T1000 (cell line): ENCODE measurements at regions not wholly inside any gene's neighbourhood (a gene's known extent, or its start where the extent isn't known, plus 50 kb on each side); places are given as distances from the start of the nearest gene placed in this dataset.
A peak's percentile ranks its signal among the peaks of the same experiment; 100 is the strongest.

Experiments used
- DNase-seq: peaks from one replicate; lab custom pipeline; 2025; ENCODE audit warnings: mixed read lengths; lab: John Stamatoyannopoulos, UW

DNA sequence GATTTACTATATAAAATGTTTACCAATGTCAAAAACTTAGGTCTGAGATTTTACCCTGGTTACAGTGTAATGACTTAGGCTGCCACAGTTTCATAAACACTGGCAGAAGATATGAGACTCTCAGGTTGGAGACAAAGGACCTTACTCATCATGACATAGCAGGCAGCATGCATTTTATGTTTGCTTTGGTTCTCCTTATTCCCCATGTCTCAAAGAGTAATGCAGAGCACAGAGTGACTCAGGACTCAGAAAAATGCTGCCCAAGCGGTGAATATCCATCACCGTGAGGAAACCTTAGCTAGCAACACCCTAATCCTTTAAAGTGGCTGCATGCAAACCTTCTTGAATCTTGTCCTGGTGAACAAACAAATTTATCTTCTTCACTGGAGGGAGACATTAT is 112.1 kb upstream of the EYS start:
- DNase-seq: peak; percentile 21

DNA sequence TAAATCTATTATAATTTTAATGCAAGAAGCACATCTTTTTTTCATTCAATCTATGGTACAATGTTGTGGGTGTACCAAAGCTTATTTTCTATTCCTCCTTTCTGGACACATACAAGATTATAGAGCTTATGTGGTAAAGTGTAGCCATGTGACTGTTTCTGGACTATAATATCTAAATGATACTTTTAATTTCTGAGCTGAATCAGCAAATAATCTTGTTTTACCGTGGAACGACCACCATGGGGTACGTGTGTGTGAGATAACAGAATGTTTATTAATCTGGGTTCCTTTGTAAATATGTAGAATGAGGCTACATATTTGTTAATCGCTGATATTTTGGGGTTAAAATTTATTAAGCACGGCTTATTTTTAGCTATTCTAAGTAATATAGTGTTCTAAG is 111.5 kb upstream of the EYS start:
- DNase-seq: no peak

DNA sequence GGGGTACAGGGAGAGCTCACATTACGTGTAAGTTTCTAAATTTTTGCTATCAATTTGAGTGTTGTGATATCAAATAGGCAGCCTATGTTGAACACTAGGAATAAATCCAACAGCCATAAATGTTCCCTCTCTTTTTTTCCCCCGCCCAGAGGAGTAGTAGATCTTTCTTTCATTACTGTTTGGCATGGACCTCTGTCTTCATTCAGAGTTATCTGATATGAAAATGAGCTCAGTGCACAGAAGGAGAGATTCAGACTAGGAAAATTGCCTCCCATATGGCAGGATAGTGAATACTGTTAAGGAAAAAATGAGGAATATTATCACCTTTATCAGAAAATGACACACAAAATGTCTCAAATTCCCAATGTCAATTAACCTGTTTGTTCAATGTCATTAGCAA is 110.0 kb upstream of the EYS start:
- no peak for DNase-seq

DNA sequence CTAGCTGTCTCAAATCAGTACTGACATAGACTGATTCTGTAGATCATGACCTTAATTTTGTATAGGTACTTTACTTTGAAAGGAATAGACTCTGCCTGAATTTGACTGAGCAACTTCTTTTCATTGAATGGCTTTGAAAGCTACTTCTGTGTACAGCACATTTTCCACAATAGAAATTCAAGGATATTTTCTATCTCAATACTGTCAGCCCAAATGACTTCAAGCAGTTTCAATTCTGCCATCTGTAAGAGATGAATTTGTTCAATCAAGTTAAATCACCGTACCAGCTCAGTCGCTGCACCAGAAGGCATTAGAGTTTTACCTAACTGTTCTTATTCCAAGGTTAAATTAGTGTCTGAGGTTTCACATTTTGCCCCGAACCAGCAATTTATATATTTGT is 107.0 kb upstream of the EYS start:
- no peak for DNase-seq

DNA sequence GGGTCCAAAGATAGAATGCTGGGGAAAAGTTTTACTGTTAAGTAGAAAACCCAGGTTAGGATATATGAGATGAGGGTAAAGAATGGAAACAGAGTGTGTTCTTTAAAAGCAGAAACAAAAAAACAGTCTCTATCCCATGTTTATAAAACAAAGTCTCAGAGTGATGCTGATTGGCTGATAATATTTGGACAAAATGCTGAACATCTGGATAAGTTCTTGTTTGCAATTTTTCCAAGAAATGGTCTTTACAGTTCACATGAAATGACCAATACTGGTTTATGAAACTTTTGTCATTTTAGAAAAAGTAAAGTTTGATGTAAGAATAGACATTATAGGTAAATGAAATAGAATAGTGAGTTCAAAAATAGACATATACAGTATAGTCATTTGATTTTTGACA is 96.2 kb upstream of the EYS start:
- DNase-seq: no peak

DNA sequence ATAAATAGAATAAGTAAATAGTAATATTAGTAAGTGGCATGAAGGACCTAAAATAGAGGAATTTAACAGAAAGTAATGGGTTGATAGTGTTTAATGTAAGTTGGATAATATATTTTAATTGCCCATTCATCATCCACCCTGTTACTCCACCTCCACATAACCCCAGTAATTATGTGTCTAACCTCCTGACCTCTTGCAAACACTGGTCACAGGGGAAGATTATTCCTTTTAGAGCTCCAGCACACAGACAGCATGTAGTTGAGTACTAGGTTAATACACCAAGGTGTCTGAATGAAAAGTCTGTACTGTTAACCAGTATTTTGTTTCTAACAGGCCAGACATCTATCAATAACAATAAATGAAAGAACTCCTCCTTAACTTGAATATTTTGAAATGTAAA is 92.4 kb upstream of the EYS start:
- no peak for DNase-seq

DNA sequence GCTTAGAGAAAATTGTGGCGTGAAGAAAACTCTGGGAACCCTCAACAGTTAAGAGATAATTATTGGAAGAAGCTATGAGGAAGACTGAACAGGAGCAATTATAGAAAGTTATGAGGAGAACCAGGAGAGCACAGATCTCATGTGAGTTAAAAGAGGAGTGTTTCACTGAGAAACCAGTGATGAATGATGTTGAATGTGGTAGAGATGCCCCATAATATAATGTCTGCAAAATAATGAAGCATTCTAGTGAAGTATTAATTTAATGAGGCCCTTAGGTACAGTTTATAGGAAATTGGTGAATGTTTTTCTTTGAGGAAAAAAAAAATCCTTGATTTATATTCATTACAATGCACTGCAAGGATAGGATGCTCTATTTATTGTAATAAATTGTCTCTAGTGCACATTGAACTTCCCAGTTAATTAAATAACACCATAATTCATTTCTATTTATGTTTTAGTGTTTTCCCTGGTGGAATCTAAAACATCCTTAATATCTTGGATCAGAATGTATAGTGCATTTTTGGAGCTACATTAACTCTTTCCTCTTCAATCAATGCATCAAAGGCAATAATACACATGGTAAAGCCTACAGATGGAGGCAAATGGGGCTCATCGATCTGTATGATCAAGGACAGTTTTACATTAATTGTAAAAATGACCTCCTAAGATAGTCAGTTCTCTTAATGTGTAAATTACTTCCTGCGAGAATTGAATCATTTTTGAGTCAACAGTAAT is 91.4 kb upstream of the EYS start:
- no peak for DNase-seq

DNA sequence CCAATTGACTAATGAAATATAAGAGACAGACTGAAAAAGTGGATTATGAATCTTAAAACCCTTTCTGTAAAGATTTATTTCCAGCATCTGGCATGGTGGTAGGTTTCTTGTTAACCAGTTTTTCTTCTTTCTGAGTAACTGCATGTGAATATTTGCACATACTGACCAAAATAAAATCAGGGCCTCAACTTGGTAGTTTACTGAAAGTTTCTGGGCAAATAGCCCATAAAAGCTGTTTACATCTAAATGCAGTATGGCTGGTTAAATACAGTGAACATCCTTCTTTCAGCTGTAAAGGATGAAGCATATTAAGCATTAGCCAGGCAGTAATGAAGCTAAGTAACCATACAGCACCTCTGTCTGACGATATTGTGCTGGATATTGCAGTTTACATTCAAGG is 83.6 kb upstream of the EYS start:
- no peak for DNase-seq

DNA sequence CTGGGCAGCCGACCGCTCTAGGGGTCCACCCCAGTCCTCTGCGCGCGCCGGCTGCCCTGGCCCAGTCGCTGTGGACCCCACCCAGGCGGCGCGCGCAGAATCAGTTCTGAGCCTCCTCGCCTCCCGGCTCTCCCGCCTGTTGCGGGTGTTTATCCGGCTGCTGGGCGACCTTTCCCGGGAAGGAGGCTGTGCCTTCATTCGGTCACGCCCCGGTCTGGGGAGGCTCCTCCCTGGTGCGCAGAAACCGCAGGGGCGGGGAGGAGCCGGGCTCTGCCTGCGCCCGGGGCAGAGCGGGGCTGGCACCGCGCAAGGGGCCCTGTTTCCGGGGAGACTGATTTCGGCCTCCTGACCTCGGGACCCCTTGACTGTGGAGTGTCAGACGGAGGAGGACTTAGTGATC is 80.8 kb upstream of the EYS start:
- DNase-seq: no peak

DNA sequence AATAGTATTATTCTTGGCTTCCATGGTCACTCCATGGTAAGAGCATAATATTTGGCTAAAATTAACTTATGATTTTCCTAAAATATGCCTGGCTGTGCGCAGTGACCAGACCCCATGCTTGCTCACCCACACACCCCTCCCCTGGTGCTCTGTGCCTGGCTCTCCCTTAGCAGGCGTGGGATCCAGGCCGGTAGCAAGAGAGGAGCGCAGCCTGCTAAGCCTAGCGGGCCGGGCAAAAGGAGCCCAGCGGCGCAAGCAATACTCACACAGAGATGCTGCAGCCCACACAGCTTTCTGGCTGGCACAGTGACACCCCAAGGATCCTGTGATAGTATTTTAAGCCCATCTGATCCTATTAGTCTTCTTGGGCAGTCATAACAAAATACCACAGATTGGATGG is 79.8 kb upstream of the EYS start:
- DNase-seq: no peak

DNA sequence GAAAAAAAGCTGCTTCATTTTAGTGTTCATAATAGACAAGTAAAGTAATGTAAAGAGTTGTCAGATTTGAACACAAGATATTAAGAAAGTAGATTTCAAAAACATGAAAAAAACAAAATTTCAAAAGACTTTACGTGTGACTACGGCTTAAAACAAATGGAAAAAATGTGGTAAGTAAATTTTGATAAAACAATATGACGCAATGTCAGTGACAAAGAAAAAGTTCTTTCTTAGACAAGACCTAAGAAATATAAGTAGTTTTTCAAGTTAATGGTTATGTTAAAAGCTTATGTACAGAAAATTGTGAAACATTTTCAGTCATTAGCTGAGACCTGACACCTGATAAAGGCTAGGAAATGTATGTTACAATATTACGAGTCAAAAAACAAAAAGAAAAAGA is 73.7 kb upstream of the EYS start:
- no peak for DNase-seq

DNA sequence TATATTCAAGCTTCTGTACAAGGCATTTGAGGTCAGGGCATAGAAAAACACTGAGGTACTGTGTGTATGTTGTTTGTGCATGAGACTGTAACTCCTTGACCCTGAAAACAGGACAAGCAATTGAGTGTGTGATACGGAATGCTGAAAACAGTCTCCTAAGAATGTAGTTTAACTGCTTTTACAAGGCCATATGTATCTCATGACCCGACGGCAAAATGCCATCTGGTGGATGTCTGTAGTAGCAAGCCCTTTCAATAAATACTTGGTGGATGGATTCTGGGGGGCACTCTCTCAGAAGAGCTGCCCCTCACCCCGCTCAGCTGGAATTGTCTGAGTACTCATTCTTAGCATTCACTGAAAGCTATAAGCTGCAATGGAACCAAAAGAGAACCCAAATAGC is 69.3 kb upstream of the EYS start:
- DNase-seq: no peak

DNA sequence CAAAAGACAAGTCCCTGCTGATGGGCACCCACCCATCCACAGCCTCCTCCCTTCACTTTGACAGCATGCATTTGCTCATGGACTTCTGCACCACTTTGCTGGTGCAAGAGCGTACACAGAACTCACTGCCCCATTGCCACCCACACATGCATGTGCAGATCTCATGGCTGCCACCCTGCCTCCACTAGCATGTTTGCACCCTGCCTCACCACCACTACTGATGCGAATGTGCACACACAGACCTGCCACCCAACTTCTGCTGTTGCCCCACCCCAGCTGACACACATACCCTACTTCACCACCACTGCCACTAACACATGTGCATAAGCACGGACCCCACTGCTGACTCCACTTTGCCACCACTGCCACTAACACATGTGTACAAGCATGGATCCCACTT is 64.9 kb upstream of the EYS start:
- DNase-seq: no peak

DNA sequence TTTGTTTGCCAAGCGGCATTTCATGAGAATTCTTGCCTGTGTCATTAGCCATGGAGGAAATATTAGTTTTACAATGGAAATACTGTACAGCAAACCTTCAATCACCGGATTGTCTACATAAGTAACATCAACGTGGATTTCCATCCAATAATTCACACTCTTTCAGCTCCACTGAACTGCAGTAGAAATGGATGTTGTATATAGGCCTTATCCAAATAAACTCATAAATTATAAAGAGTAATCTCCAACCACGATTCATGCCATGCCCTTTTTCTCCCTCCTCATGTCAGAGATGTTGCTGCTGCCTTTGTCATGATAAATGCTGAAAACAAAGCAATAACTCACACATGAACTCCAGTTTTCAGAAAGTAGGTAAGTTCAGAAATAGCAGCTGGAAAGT is 54.9 kb upstream of the EYS start:
- DNase-seq: no peak

DNA sequence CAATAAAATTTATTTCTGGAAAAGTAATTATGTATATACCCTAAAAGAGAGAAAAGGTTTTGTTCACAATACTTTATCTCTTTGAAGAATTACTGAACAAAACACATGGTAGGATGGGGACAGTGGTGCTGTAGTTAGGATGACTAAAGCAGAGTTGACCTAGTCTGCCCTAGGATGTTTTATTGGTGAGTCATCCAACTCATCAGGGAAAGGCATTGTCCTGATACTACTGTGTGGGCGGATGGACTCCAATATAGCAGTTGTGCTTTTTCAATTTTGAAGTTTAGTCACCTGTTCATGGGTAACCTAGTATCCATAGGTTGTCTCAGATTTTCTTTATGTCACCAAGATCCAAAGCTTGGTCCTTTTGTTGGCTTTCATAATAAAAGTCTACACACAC is 53.3 kb upstream of the EYS start:
- peak; percentile 8 for DNase-seq
